Choroid plexus epithelial cell (primary cell): ENCODE measurements at regions not wholly inside any gene's neighbourhood (a gene's known extent, or its start where the extent isn't known, plus 50 kb on each side); places are given as distances from the start of the nearest gene placed in this dataset.

Experiments used
- DNase-seq: peaks from one replicate; pipeline ENCODE4 v3.0.0-alpha.2; 2010; ENCODE audit warnings: low read depth
- H3K4me3 ChIP-seq: 2 replicates; pipeline ENCODE4 v1.5.1; 2011; ENCODE audit warnings: low read depth, mild to moderate bottlenecking, control low read depth, low read length, moderate library complexity
- TF ChIP-seq, protein P1 (sequence below): conservative IDR thresholded peaks from 2 replicates; pipeline ENCODE4 v1.5.1; 2011; ENCODE audit warnings: low read depth, mild to moderate bottlenecking, control low read depth, inconsistent platforms, low read length, moderate library complexity

DNA sequence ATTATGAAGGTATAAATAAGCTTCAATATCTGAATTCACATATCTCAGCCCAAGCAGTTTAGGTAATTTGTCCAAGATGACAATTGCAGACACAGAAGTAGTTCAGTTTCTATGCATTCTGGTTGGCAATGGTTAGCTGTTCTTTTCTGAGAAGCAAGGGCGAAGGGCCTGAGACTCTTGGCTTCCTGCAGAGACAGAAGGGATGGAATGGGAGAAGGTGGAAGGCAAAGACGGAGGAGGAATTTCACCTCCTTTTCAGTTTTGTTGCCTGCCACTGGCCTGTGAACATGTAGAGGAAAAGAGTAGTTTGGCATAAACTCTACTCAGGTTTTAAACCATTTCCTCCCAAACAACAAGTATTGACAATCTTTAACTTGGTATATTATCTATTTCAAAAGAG is 180.7 kb upstream of the HS3ST5 start:
- DNase-seq, result no peak
- no peak overlapping the region for H3K4me3 ChIP-seq
- TF ChIP-seq, protein P1, sequence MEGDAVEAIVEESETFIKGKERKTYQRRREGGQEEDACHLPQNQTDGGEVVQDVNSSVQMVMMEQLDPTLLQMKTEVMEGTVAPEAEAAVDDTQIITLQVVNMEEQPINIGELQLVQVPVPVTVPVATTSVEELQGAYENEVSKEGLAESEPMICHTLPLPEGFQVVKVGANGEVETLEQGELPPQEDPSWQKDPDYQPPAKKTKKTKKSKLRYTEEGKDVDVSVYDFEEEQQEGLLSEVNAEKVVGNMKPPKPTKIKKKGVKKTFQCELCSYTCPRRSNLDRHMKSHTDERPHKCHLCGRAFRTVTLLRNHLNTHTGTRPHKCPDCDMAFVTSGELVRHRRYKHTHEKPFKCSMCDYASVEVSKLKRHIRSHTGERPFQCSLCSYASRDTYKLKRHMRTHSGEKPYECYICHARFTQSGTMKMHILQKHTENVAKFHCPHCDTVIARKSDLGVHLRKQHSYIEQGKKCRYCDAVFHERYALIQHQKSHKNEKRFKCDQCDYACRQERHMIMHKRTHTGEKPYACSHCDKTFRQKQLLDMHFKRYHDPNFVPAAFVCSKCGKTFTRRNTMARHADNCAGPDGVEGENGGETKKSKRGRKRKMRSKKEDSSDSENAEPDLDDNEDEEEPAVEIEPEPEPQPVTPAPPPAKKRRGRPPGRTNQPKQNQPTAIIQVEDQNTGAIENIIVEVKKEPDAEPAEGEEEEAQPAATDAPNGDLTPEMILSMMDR, result no peak

DNA sequence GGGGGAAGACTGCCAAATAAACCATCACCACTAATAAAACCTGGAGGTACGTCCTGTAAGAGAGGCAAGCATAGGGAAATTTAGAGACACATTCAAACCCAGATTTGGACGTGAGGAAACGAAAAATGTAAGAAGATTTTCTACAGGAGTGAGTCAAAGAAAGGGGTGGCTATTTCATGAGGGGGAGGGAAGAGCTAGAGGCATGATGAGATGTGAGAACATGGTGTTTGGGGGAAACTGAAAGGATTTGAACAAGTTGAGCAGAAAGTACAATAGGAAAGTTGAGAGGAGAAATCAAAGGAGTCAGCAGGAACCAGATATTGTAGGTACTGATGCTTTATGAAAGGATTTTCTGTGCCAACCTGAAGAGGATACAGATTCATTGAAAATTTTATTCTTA is 179.1 kb upstream of the HS3ST5 start:
- TF ChIP-seq, protein P1, result no peak
- DNase-seq, result no peak
- no peak overlapping the region for H3K4me3 ChIP-seq

DNA sequence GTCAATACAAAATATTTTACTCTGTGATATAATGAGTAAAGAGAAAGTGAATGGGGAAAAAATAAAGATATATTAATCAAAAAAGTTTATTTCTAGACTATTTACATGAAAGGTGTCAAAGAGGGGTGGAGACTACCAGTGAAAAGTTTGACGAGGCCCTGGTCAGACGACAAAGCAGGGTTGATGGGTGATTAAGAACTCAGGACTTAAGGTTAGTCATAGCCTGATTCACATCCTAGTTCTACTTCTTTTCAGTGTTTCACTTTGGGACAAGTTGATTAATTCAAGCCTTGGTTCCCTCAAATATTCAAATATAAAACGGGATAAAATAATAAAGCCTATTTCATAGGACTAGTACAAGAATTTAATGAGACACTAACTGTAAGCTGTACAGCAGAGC is 178.2 kb upstream of the HS3ST5 start:
- H3K4me3 ChIP-seq, result no peak overlapping the region
- TF ChIP-seq, protein P1, result no peak
- DNase-seq, result no peak

DNA sequence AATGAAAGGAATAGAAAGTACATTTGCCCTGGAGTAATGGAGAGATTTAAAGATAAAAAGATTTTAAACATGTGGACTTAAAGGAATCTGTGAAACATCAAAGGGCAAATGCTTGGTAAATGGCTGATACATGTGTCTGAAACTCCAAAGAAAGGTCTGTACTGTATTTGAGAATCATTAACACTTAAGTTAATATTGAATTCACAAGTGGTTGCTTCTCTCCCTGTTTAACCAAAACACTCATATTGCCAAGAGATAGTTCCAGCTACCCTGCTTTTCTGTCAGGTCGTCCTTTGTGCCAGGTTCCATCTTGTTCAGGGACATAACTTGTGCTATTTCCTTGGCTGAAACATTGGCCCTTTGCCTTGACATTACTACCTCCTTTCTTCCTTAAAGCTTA is 171.3 kb upstream of the HS3ST5 start:
- DNase-seq, result no peak
- no peak overlapping the region for H3K4me3 ChIP-seq
- TF ChIP-seq, protein P1, result no peak

DNA sequence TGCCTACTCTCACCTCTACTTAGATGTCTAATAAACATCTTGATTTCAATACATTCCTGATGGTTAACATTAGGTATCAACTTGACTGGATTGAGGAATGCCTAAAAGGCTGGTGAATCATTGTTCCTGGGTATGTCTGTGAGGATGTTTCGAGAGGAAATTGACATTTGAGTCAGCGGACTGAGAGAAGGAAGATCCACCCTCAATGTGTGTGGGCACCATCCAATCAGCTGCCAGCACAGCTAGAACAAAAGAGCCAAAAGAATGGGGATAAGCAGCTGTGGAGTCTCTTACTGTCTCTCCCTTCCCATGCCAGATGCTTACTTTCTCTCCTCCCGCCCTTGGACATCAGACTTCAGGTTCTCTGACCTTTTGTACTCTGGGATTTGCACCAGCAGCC is 128.6 kb upstream of the HS3ST5 start:
- DNase-seq, result no peak
- TF ChIP-seq, protein P1, result no peak

DNA sequence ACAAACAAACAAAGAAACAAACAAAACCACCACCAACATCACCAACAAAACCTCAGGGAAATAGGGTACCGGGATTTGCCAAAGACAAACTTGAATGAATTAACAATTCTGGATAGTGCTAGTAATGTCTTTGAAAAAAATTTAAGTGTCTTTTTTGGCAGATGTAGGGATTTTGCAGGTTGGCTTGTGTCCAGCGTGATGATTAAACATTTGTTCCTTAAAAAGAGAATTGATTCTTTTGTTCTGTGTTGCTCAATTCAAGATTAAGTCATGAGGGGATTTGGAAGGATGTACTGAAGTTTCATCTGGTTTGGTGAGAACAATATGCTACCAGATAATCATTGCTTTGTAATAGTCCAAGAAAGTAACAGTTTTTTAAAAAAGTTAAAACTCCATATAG is 125.1 kb upstream of the HS3ST5 start:
- no peak overlapping the region for H3K4me3 ChIP-seq
- TF ChIP-seq, protein P1, result no peak
- DNase-seq, result no peak

More for the DNA sequence above, 128.6 kb upstream of the HS3ST5 start:
- H3K4me3 ChIP-seq, result no peak overlapping the region

DNA sequence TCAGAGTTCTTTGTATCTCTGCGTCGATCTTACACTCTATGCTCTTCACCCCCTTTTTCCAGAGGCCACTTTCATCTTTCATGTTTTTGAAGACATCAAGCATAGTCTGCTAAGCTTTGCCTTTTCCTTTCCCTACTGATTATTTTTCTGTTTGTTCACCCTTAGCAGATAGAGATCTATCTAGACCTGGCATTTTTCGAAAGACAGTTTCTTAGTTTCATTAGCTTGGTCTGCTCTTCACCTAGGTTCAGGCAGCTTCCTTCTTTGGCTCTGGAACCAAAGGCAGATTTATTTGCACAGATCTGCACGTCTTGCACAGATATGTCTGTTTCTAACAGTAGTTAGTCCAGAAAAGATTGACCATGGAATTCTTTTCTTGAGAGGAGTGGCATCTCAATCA is 122.7 kb upstream of the HS3ST5 start:
- DNase-seq, result no peak
- no peak overlapping the region for H3K4me3 ChIP-seq
- TF ChIP-seq, protein P1, result no peak
